ENCODE measurements at regions not wholly inside any gene's neighbourhood (a gene's known extent, or its start where the extent isn't known, plus 50 kb on each side); places are given as distances from the start of the nearest gene placed in this dataset.

- Mint-ChIP-seq H3K9me3 (no peaks in the 10 kb centered on the region), H3K27ac (no peak overlapping the region), H3K4me1 (ENCODE audit: low read depth) (no peaks in the 10 kb centered on the region), H3K36me3 (ENCODE audit: low read depth) (no peaks in the 10 kb centered on the region), H3K4me3 (no peak overlapping the region), H3K27me3 (no peaks in the 10 kb centered on the region)
- ATAC-seq (ENCODE audit: poor library complexity) (no peak), DNase-seq (no peak)
- no peak overlapping the region for H3K4me3 ChIP-seq (ENCODE audit: low read length)
- CTCF ChIA-PET, result no interaction called here
- intact Hi-C loops (cut with DNase I, micrococcal nuclease), result no loop called here
- H3K9me3 ChIP-seq (ENCODE audit: control insufficient read depth in 1 of 2, insufficient read depth in 1 of 2, low read length in 2 of 2), result peaks cover 0 to 5% of the 10 kb centered on the region in 2 experiments
- H3K36me3 ChIP-seq (ENCODE audit: insufficient read depth, low read length), result no peaks in the 10 kb centered on the region
- no peaks in the 10 kb centered on the region for H3K27me3 ChIP-seq (ENCODE audit: control insufficient read depth in 1 of 2, insufficient read depth in 2 of 2, low read length in 2 of 2)
- POLR2A ChIA-PET, result no interaction called here
- H3K27ac ChIP-seq (ENCODE audit: low read depth in 1 of 2, low read length in 2 of 2), result no peak overlapping the region
- no peaks in the 10 kb centered on the region for H3K4me1 ChIP-seq (ENCODE audit: insufficient read depth, low read length)
- no peak for TF ChIP-seq CTCF (IDR thresholded peaks at IDR 0.05)
Measured at GRCh38 chr21:43304621-43305335, 122.2 kb downstream of the SIK1 start.

- Mint-ChIP-seq H3K27ac (no peak overlapping the region), H3K9me3 (no peaks in the 10 kb centered on the region), H3K27me3 (no peaks in the 10 kb centered on the region), H3K36me3 (ENCODE audit: low read depth) (no peaks in the 10 kb centered on the region), H3K4me1 (ENCODE audit: low read depth) (no peaks in the 10 kb centered on the region), H3K4me3 (no peak overlapping the region)
- Histone ChIP-seq H3K27ac (ENCODE audit: low read depth in 1 of 2, low read length in 2 of 2) (no peak overlapping the region), H3K4me1 (ENCODE audit: insufficient read depth, low read length) (no peaks in the 10 kb centered on the region), H3K9me3 (ENCODE audit: control insufficient read depth in 1 of 2, insufficient read depth in 1 of 2, low read length in 2 of 2) (peaks cover 0 to 9% of the 10 kb centered on the region in 2 experiments), H3K27me3 (ENCODE audit: control insufficient read depth in 1 of 2, insufficient read depth in 2 of 2, low read length in 2 of 2) (no peaks in the 10 kb centered on the region), H3K36me3 (ENCODE audit: insufficient read depth, low read length) (no peaks in the 10 kb centered on the region), H3K4me3 (ENCODE audit: low read length) (no peak overlapping the region)
- ATAC-seq (ENCODE audit: poor library complexity) (no peak), DNase-seq (no peak)
- ChIA-PET POLR2A (no interaction called here), CTCF (no interaction called here)
- TF ChIP-seq CTCF (IDR thresholded peaks at IDR 0.05), result no peak
- intact Hi-C loops (cut with DNase I, micrococcal nuclease), result no loop called here
Measured at GRCh38 chr21:43304206-43304605, 122.7 kb downstream of the SIK1 start.

- no peaks in the 10 kb centered on the region for H3K27me3 ChIP-seq (ENCODE audit: control insufficient read depth in 1 of 2, insufficient read depth in 2 of 2, low read length in 2 of 2)
- Mint-ChIP-seq H3K27me3 (peaks cover 7% of the 10 kb centered on the region), H3K4me1 (ENCODE audit: low read depth) (no peaks in the 10 kb centered on the region), H3K9me3 (no peaks in the 10 kb centered on the region), H3K4me3 (no peak overlapping the region), H3K27ac (no peak overlapping the region), H3K36me3 (ENCODE audit: low read depth) (no peaks in the 10 kb centered on the region)
- CTCF ChIA-PET, result no interaction called here
- peaks cover 0 to 11% of the 10 kb centered on the region in 2 experiments for H3K9me3 ChIP-seq (ENCODE audit: control insufficient read depth in 1 of 2, insufficient read depth in 1 of 2, low read length in 2 of 2)
- intact Hi-C loops (cut with DNase I, micrococcal nuclease), result no loop called here
- no peaks in the 10 kb centered on the region for H3K4me1 ChIP-seq (ENCODE audit: insufficient read depth, low read length)
- POLR2A ChIA-PET, result interaction anchor here (0.6 kb wide), 1 partner anchor 347 kb away, joined by 4 read pairs; no protein-coding TSS in a partner anchor
- no peak for DNase-seq
- H3K4me3 ChIP-seq (ENCODE audit: low read length), result no peak overlapping the region
- H3K36me3 ChIP-seq (ENCODE audit: insufficient read depth, low read length), result no peaks in the 10 kb centered on the region
- ATAC-seq (ENCODE audit: poor library complexity), result no peak
- H3K27ac ChIP-seq (ENCODE audit: low read depth in 1 of 2, low read length in 2 of 2), result no peak overlapping the region
- no peak for TF ChIP-seq CTCF (IDR thresholded peaks at IDR 0.05)
Measured at GRCh38 chr21:43303275-43304178, 123.4 kb downstream of the SIK1 start.
